Caco-2 (cell line): ENCODE measurements at regions not wholly inside any gene's neighbourhood (a gene's known extent, or its start where the extent isn't known, plus 50 kb on each side); places are given as distances from the start of the nearest gene placed in this dataset.

Source experiments
- BruUV-seq: library from RNA; stranded (reverse); fragments of 400-500 nt; replicated peaks from 2 replicates; lab custom pipeline; 2021; lab: Mats Ljungman, UMichigan
- CTCF ChIA-PET: fragments of 300-600 bp; sonication (Branson Sonifier 250); formaldehyde crosslinking; loops from one replicate; lab custom pipeline; 2022; ENCODE audit warnings: antibody characterized with exemption; lab: Charles Lee
- POLR2A ChIA-PET: fragments of 300-600 bp; sonication (Branson Sonifier 250); formaldehyde crosslinking; loops from one replicate; lab custom pipeline; 2022; ENCODE audit warnings: antibody characterized with exemption; lab: Charles Lee
- DNase-seq, 2 experiments: peaks; one replicate each; pipeline versions ENCODE4 v3.0.0 to v3.0.0-alpha.2; 2020 to 2022
- H3K27me3 ChIP-seq: replicated peaks from 2 replicates; pipeline ENCODE4 v1.6.0; 2011; ENCODE audit warnings: low read length; ENCODE audit not compliant: control insufficient read depth, insufficient read depth
- H3K36me3 ChIP-seq: 2 replicates; pipeline ENCODE4 v1.5.1; 2011; ENCODE audit warnings: low read length; ENCODE audit not compliant: control insufficient read depth, insufficient read depth
- H3K4me1 ChIP-seq: fragments of 250-450 bp; sonication (Bioruptor Pico); 2 replicates; pipeline ENCODE4 v1.5.1; 2020; ENCODE audit warnings: mild to moderate bottlenecking
- H3K4me3 ChIP-seq: 2 replicates; pipeline ENCODE4 v1.5.1; 2011; ENCODE audit warnings: low read depth, mild to moderate bottlenecking, control low read depth, low read length
- H3K9me3 ChIP-seq: fragments of 250-450 bp; sonication (Bioruptor Pico); 2 replicates; pipeline ENCODE4 v1.5.1; 2020; ENCODE audit warnings: mild to moderate bottlenecking, moderate library complexity
- H3K27ac Mint-ChIP-seq: one replicate; pipeline ENCODE4 v1.8.0; 2022; ENCODE audit warnings: mixed read lengths; ENCODE audit not compliant: unreplicated experiment
- H3K27me3 Mint-ChIP-seq: one replicate; pipeline ENCODE4 v1.8.0; 2022; ENCODE audit warnings: mixed read lengths; ENCODE audit not compliant: insufficient read depth, unreplicated experiment
- H3K36me3 Mint-ChIP-seq: one replicate; pipeline ENCODE4 v1.8.0; 2022; ENCODE audit warnings: mild to moderate bottlenecking, mixed read lengths; ENCODE audit not compliant: insufficient read depth, unreplicated experiment
- H3K4me1 Mint-ChIP-seq: one replicate; pipeline ENCODE4 v1.8.0; 2022; ENCODE audit warnings: low read depth, mixed read lengths; ENCODE audit not compliant: unreplicated experiment
- H3K4me3 Mint-ChIP-seq: one replicate; pipeline ENCODE4 v1.8.0; 2022; ENCODE audit warnings: mild to moderate bottlenecking, moderate library complexity, mixed read lengths; ENCODE audit not compliant: unreplicated experiment
- H3K9me3 Mint-ChIP-seq: one replicate; pipeline ENCODE4 v1.8.0; 2022; ENCODE audit warnings: mixed read lengths; ENCODE audit not compliant: unreplicated experiment
- CTCF ChIP-seq, 2 experiments: fragments of 200-600 bp in 1 of 2; IDR thresholded peaks; 1 replicate in 1 of 2; 2 replicates in 1 of 2; pipeline versions ENCODE4 v1.5.1 to v1.8.0; 2011 to 2022; ENCODE audit warnings: antibody characterized with exemption in 1 of 2, control low read depth in 1 of 2, inconsistent platforms in 1 of 2, low read depth in 1 of 2, low read length in 1 of 2, mild to moderate bottlenecking in 1 of 2, moderate library complexity in 1 of 2; ENCODE audit not compliant: insufficient read depth in 1 of 2, severe bottlenecking in 1 of 2, unreplicated experiment in 1 of 2
- intact Hi-C: fragments of 100-400 bp; cut with micrococcal nuclease; formaldehyde crosslinking; loops from one replicate; pipeline ENCODE4 v1.10.0; 2022; ENCODE audit not compliant: unreplicated experiment

DNA sequence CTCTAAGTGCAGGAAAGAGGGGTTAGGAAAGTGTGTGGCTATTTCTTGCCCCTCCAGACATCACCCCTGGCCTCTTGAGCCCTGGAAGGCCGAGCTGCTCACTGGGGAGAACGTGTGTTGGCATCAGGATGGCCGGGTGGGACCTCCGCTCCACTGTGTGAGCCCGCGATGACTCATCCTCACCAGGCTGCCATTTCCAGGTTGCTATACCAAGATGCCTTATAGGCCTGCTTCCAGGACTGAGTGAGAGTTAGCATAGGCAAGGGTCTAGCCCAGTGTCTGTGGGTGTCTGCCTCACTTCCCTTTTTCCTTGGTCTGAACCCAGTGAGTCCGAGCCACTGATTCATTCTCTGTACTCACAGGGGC is 105.0 kb downstream of the MRPL14 start:
- Mint-ChIP-seq H3K36me3 (no peaks in the 10 kb centered on the region), H3K27ac (no peak overlapping the region), H3K4me1 (no peaks in the 10 kb centered on the region), H3K27me3 (no peaks in the 10 kb centered on the region), H3K4me3 (no peak overlapping the region), H3K9me3 (no peaks in the 10 kb centered on the region)
- Histone ChIP-seq H3K36me3 (no peaks in the 10 kb centered on the region), H3K27me3 (no peaks in the 10 kb centered on the region), H3K9me3 (no peaks in the 10 kb centered on the region), H3K4me3 (no peak overlapping the region), H3K4me1 (no peaks in the 10 kb centered on the region)
- CTCF ChIA-PET, result interaction anchor here (0.6 kb wide), 1 partner anchor 452 kb away, joined by 3 read pairs; no protein-coding TSS in a partner anchor
- POLR2A ChIA-PET, result no interaction called here
- no peak for TF ChIP-seq CTCF (IDR thresholded peaks at IDR 0.05; ENCODE audit: insufficient read depth in 1 of 2, low read depth in 1 of 2, low read length in 1 of 2, severe bottlenecking in 1 of 2, unreplicated experiment in 1 of 2)
- no TSS peak for BruUV-seq
- intact Hi-C loops, result no loop called here
- DNase-seq, result no peak

DNA sequence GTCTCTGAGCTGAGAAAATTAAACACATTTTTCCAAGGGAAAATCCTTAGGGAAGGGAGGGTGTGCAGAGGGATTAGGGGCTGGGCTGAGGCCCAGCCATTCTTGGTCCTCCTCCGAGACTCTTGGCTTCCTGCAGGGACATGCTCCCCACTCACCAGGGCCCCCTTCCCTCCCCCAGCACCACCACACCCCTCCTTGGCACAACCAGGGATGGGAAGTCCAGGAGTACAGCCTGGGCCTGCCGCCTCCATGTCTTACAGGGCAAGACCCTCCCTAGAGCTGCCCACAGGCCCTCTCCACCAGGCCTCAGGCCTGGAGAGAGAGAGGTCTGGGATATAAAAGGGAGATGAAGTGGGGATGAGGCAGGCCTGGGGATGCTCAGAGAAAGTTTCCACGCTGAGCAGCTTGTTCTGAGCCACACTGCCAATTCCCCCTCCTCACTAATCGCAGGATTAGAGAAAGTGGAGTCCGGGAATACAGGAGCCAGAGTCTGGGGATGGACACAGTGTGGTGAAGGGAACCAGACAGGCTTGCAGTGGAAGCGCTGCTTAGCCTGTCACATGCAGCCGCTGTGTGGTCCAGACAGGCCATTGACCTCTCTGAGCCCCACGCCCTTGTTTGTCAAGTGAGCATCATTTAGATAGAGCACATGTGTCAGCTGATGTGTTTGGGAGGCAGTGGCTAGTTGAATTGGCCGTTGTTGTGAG is 105.5 kb downstream of the MRPL14 start:
- intact Hi-C loops, result no loop called here
- Mint-ChIP-seq H3K4me3 (no peak overlapping the region), H3K27ac (no peak overlapping the region), H3K4me1 (no peaks in the 10 kb centered on the region), H3K9me3 (no peaks in the 10 kb centered on the region), H3K27me3 (no peaks in the 10 kb centered on the region), H3K36me3 (no peaks in the 10 kb centered on the region)
- H3K27me3 ChIP-seq, result no peaks in the 10 kb centered on the region
- ChIA-PET CTCF (interaction anchor here (0.6 kb wide), 1 partner anchor 452 kb away, joined by 3 read pairs; no protein-coding TSS in a partner anchor), POLR2A (no interaction called here)
- H3K9me3 ChIP-seq, result no peaks in the 10 kb centered on the region
- H3K4me3 ChIP-seq, result no peak overlapping the region
- TF ChIP-seq CTCF (IDR thresholded peaks at IDR 0.05; ENCODE audit: insufficient read depth in 1 of 2, low read depth in 1 of 2, low read length in 1 of 2, severe bottlenecking in 1 of 2, unreplicated experiment in 1 of 2), result no peak
- no TSS peak for BruUV-seq
- H3K4me1 ChIP-seq, result no peaks in the 10 kb centered on the region
- no peaks in the 10 kb centered on the region for H3K36me3 ChIP-seq
- DNase-seq, result no peak

DNA sequence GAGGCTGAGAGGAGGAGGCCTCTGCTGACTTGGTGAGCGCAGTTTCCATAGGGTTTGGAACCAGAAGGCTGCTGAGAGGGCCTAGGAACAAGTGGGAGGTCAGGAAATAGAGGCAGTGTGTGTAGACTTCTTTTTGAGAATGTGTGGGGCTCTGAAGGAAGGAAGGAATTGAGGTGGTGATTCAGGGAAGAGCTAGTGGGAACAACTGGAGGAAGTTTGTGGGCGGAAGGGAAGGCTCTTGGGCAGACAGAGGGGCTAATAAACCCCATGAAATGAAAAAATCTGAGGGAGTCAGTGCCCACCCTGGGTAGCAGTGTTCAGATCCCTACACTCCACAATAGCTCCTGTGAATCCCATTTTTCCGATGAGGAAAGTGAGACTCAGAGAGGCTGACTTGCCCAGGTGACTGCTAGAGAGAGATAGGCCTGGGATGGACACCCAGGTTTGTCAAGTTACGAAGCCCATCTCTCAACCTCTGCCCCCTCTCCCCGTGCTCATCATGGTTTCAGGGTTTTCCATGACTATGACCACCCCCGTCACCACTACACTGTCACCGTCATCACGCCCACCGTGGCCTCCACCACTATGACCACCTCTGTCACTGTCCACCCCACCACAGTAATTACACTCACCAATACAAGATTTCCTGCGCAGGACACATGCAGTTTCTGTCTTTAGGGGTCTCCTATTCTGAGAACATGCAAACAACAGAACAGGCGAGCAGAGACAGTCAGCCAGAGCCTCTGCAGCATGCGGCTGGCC is 106.4 kb downstream of the MRPL14 start:
- no peaks in the 10 kb centered on the region for H3K4me1 Mint-ChIP-seq
- TF ChIP-seq CTCF (IDR thresholded peaks at IDR 0.05; ENCODE audit: insufficient read depth in 1 of 2, low read depth in 1 of 2, low read length in 1 of 2, severe bottlenecking in 1 of 2, unreplicated experiment in 1 of 2), result no peak
- no peaks in the 10 kb centered on the region for H3K27me3 Mint-ChIP-seq
- no peaks in the 10 kb centered on the region for H3K9me3 Mint-ChIP-seq
- Histone ChIP-seq H3K4me1 (no peaks in the 10 kb centered on the region), H3K9me3 (no peaks in the 10 kb centered on the region), H3K4me3 (no peak overlapping the region), H3K27me3 (no peaks in the 10 kb centered on the region), H3K36me3 (no peaks in the 10 kb centered on the region)
- DNase-seq, result no peak
- H3K27ac Mint-ChIP-seq, result no peak overlapping the region
- intact Hi-C loops, result no loop called here
- POLR2A ChIA-PET, result no interaction called here
- H3K4me3 Mint-ChIP-seq, result no peak overlapping the region
- H3K36me3 Mint-ChIP-seq, result no peaks in the 10 kb centered on the region
- no TSS peak for BruUV-seq
- CTCF ChIA-PET, result no interaction called here
